ENCODE measurements at regions not wholly inside any gene's neighbourhood (a gene's known extent, or its start where the extent isn't known, plus 50 kb on each side); places are given as distances from the start of the nearest gene placed in this dataset.

DNA sequence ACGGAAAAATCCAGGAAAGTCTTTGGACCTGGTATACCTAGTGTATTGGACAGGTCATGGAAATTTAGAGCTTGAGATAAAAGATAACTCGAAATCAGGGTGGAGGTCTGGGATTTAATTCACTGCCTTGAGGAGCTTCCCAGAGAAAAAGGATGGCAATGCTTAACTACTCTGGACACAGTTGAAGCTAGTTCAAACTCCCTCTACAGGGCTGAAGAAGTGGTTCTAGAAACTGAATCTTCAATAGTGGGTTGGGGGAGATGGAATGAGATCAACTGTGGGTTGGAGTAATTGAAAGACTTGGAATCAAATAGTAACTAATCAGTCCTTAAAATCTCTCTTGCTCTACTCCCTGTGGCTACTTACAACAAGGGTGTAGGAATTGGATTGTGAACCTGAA is 600.1 kb downstream of the IRS1 start:
- Mint-ChIP-seq H3K9me3 (no peaks in the 10 kb centered on the region), H3K4me1 (ENCODE audit: low read depth) (no peaks in the 10 kb centered on the region), H3K36me3 (ENCODE audit: insufficient read depth) (no peaks in the 10 kb centered on the region), H3K27me3 (ENCODE audit: low read depth) (peaks cover 2% of the 10 kb centered on the region), H3K4me3 (no peak overlapping the region)
- ATAC-seq, result no peak
- no peak for DNase-seq

GRCh38 chr2:226198956-226199355 is 600.7 kb downstream of the IRS1 start:
- no peaks in the 10 kb centered on the region for H3K36me3 Mint-ChIP-seq (ENCODE audit: insufficient read depth)
- peaks cover 4% of the 10 kb centered on the region for H3K27me3 Mint-ChIP-seq (ENCODE audit: low read depth)
- ATAC-seq, result no peak
- no peak overlapping the region for H3K4me3 Mint-ChIP-seq
- no peak for DNase-seq
- H3K4me1 Mint-ChIP-seq (ENCODE audit: low read depth), result no peaks in the 10 kb centered on the region
- H3K9me3 Mint-ChIP-seq, result no peaks in the 10 kb centered on the region

DNA sequence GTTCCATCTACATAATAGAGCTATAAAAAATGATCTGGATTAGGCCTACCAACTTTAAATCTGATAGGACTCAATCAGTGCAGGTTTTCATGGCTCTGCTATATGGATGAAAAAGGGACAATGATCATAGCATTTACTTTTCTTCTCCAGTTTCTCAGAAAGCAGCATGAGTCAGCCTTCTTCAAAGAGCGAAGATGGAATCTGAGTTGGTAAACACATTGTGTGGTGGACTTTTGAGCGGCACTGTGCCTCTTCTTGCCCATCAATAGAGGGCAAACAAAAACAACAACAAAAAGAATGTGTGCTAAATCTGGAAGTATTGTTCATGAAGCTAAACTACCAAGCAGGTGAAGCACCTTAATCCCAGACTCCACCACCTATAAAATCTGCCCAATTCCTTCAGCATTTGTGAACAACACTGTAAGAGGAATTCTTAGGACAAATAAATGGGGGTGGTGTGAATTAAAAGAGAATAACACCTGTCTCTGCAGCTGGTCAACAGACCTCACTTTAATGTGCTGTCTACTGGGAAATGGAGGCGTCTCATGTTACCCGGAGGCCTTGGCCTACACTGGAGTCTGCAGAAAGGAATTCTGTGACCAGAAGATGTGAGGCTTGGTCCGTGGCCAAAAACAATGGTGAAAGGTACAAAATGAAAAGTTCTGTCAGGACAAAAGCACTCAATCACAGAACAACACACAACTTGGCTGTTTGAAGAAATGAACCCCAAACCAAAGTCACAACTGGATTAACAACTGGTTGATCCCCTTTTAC is 609.0 kb downstream of the IRS1 start:
- H3K9me3 Mint-ChIP-seq, result no peaks in the 10 kb centered on the region
- no peak for ATAC-seq
- no peaks in the 10 kb centered on the region for H3K36me3 Mint-ChIP-seq (ENCODE audit: insufficient read depth)

GRCh38 chr2:226189061-226189460 is 610.6 kb downstream of the IRS1 start:
- H3K4me3 Mint-ChIP-seq, result no peak overlapping the region
- DNase-seq (no peak), ATAC-seq (no peak)
- H3K36me3 Mint-ChIP-seq (ENCODE audit: insufficient read depth), result no peaks in the 10 kb centered on the region
- H3K9me3 Mint-ChIP-seq, result no peaks in the 10 kb centered on the region
- H3K4me1 Mint-ChIP-seq (ENCODE audit: low read depth), result no peaks in the 10 kb centered on the region
- peaks cover 6% of the 10 kb centered on the region for H3K27me3 Mint-ChIP-seq (ENCODE audit: low read depth)

More for the DNA sequence above, 609.0 kb downstream of the IRS1 start:
- Mint-ChIP-seq H3K27me3 (ENCODE audit: low read depth) (peaks cover 8% of the 10 kb centered on the region), H3K4me1 (ENCODE audit: low read depth) (no peaks in the 10 kb centered on the region), H3K4me3 (no peak overlapping the region)
- no peak for DNase-seq

DNA sequence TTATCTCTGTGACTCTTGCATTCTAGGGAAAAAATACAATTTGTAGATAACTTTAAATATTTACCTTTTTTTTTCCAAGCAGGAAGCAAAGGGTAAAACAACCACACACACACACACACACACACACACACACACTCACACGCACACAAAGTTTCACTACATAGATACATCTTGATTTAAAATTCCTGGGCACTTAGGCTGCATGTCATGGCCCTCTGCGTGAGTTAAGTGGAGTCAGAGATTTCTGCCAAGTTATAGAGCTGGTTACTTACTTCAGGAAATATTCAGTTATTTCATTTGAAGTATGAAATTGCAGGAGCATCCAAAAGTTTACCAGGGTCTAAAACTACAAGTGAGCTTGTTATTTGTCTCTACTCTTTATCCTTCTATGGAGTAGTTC is 612.0 kb downstream of the IRS1 start:
- no peak for ATAC-seq
- no peaks in the 10 kb centered on the region for H3K36me3 Mint-ChIP-seq (ENCODE audit: insufficient read depth)
- H3K4me1 Mint-ChIP-seq (ENCODE audit: low read depth), result no peaks in the 10 kb centered on the region
- H3K4me3 Mint-ChIP-seq, result no peak overlapping the region
- no peaks in the 10 kb centered on the region for H3K9me3 Mint-ChIP-seq
- no peak for DNase-seq
- H3K27me3 Mint-ChIP-seq (ENCODE audit: low read depth), result peaks cover 6% of the 10 kb centered on the region

- Mint-ChIP-seq H3K4me3 (no peak overlapping the region), H3K27me3 (ENCODE audit: low read depth) (peaks cover 7% of the 10 kb centered on the region), H3K9me3 (no peaks in the 10 kb centered on the region), H3K4me1 (ENCODE audit: low read depth) (no peaks in the 10 kb centered on the region), H3K36me3 (ENCODE audit: insufficient read depth) (no peaks in the 10 kb centered on the region)
- ATAC-seq, result no peak
- DNase-seq, result no peak
Measured at GRCh38 chr2:226187156-226187555, 612.5 kb downstream of the IRS1 start.

DNA sequence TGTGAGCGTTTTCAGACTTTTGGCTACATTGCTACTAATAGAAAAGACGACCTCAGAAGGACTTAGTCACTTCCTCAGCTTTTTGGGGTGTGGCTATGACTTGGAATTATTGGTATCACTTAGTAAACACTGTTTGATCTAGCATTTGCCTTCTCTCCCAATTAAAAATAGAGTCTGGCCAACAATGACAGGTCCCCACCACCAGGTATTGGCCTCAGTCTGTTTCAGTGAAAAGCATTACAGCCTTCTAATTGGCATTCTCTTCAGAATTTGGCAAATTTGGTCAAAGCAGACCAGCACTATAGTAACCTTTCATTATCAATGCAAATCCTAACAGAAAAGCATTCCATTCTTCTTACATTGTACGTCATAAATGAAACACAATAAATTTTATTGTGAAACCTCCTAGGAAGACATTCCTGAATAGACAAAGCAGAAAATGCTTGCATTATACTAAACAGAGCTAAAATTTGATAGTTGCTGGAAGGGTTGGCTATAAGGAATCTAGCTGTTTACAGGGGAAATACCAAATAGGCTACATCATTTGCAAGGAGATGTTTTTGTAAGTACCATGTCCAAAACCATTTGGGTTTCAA is 613.9 kb downstream of the IRS1 start:
- H3K27me3 Mint-ChIP-seq (ENCODE audit: low read depth), result peaks cover 13% of the 10 kb centered on the region
- DNase-seq, result no peak
- H3K36me3 Mint-ChIP-seq (ENCODE audit: insufficient read depth), result no peaks in the 10 kb centered on the region
- no peaks in the 10 kb centered on the region for H3K4me1 Mint-ChIP-seq (ENCODE audit: low read depth)
- no peaks in the 10 kb centered on the region for H3K9me3 Mint-ChIP-seq
- no peak for ATAC-seq
- H3K4me3 Mint-ChIP-seq, result no peak overlapping the region

- ATAC-seq (no peak), DNase-seq (no peak)
- Mint-ChIP-seq H3K36me3 (ENCODE audit: insufficient read depth) (no peaks in the 10 kb centered on the region), H3K27me3 (ENCODE audit: low read depth) (peaks cover 13% of the 10 kb centered on the region), H3K9me3 (no peaks in the 10 kb centered on the region), H3K4me3 (no peak overlapping the region), H3K4me1 (ENCODE audit: low read depth) (no peaks in the 10 kb centered on the region)
Measured at GRCh38 chr2:226184940-226185615, 614.5 kb downstream of the IRS1 start.

DNA sequence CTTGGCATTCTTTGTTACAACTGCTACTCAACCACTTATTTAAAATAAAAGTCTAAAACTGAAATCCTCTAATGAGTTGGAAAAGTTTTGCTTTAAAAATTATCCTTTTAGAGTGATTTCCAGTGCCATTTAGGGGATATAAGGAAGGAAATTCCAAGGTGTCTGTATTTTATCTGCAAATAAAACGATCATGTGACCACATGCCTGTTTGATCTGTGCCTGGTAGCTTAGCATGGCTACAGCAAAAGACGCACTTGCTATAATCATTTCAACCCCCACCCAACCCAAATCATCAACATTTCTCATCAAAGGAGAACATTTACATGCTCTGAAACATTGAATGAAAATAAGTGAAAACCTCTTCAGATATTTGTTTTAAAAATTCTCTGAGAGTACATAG is 615.1 kb downstream of the IRS1 start:
- peaks cover 13% of the 10 kb centered on the region for H3K27me3 Mint-ChIP-seq (ENCODE audit: low read depth)
- DNase-seq (no peak), ATAC-seq (no peak)
- H3K9me3 Mint-ChIP-seq, result no peaks in the 10 kb centered on the region
- no peaks in the 10 kb centered on the region for H3K36me3 Mint-ChIP-seq (ENCODE audit: insufficient read depth)
- H3K4me3 Mint-ChIP-seq, result no peak overlapping the region
- no peaks in the 10 kb centered on the region for H3K4me1 Mint-ChIP-seq (ENCODE audit: low read depth)

- Mint-ChIP-seq H3K36me3 (ENCODE audit: insufficient read depth) (no peaks in the 10 kb centered on the region), H3K27me3 (ENCODE audit: low read depth) (peaks cover 18% of the 10 kb centered on the region)
- ATAC-seq, result no peak
Measured at GRCh38 chr2:226183550-226183949, 616.1 kb downstream of the IRS1 start.

DNA sequence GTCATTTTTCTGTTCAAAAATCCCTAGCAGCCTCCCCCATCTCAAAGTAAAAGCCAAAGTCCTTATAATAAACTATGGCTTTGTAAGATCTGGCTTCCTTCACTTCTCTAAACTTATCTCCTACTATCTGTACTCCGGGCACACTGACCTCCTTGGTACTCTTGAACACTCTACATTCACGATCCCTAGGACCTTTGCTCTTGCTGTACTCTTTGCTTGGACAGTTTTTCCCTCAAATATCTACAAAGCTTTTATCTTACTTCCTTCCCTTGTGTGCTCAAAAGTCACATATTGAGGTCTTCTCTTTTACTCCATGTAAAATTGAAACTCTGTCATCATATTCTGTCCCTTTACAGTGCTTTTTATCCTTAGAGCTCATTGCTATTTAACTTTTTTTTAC is 616.6 kb downstream of the IRS1 start:
- no peak for DNase-seq
- H3K4me3 Mint-ChIP-seq, result no peak overlapping the region
- H3K9me3 Mint-ChIP-seq, result peaks cover 7% of the 10 kb centered on the region
- no peaks in the 10 kb centered on the region for H3K36me3 Mint-ChIP-seq (ENCODE audit: insufficient read depth)
- H3K4me1 Mint-ChIP-seq (ENCODE audit: low read depth), result no peaks in the 10 kb centered on the region
- no peak for ATAC-seq
- peaks cover 18% of the 10 kb centered on the region for H3K27me3 Mint-ChIP-seq (ENCODE audit: low read depth)

More at GRCh38 chr2:226183550-226183949, 616.1 kb downstream of the IRS1 start:
- no peak for DNase-seq
- peaks cover 2% of the 10 kb centered on the region for H3K9me3 Mint-ChIP-seq
- H3K4me1 Mint-ChIP-seq (ENCODE audit: low read depth), result no peaks in the 10 kb centered on the region
- no peak overlapping the region for H3K4me3 Mint-ChIP-seq

DNA sequence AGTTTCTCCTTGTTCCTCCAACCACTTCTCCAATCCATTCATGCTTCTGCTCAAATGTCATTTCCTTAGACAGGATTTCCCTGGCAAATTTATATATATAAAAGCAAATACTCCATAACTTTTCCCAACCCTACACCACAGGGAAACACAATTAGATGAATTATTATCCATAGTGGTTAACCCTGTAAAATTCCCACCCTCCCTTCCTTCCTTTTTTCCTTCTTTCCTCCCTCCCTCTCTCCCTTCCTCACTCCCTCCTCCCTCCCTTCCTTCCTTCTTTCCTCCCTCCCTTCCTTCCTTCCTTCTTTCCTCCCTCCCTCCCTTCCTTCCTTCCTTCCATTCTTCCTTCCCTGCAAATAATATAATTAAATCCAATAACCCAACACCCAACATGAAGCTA is 617.7 kb downstream of the IRS1 start:
- H3K4me1 Mint-ChIP-seq (ENCODE audit: low read depth), result no peaks in the 10 kb centered on the region
- H3K27me3 Mint-ChIP-seq (ENCODE audit: low read depth), result peaks cover 18% of the 10 kb centered on the region
- DNase-seq, result no peak
- no peak for ATAC-seq
- no peaks in the 10 kb centered on the region for H3K36me3 Mint-ChIP-seq (ENCODE audit: insufficient read depth)
- H3K9me3 Mint-ChIP-seq, result peaks cover 8% of the 10 kb centered on the region
- H3K4me3 Mint-ChIP-seq, result no peak overlapping the region

- Mint-ChIP-seq H3K4me1 (ENCODE audit: low read depth) (no peaks in the 10 kb centered on the region), H3K36me3 (ENCODE audit: insufficient read depth) (no peaks in the 10 kb centered on the region), H3K4me3 (no peak overlapping the region), H3K27me3 (ENCODE audit: low read depth) (peaks cover 16% of the 10 kb centered on the region), H3K9me3 (peaks cover 12% of the 10 kb centered on the region)
- ATAC-seq (no peak), DNase-seq (no peak)
Measured at GRCh38 chr2:226180281-226180884, 619.2 kb downstream of the IRS1 start.

GRCh38 chr2:226179010-226179409 is 620.6 kb downstream of the IRS1 start:
- DNase-seq (no peak), ATAC-seq (no peak)
- Mint-ChIP-seq H3K27me3 (ENCODE audit: low read depth) (peaks cover 16% of the 10 kb centered on the region), H3K4me3 (no peak overlapping the region), H3K36me3 (ENCODE audit: insufficient read depth) (no peaks in the 10 kb centered on the region), H3K4me1 (ENCODE audit: low read depth) (no peaks in the 10 kb centered on the region), H3K9me3 (peaks cover 12% of the 10 kb centered on the region)
